ENCODE measurements at regions not wholly inside any gene's neighbourhood (a gene's known extent, or its start where the extent isn't known, plus 50 kb on each side); places are given as distances from the start of the nearest gene placed in this dataset.

- TF ChIP-seq CTCF (IDR thresholded peaks at IDR 0.05) = no peak
- no peak for TF ChIP-seq POLR2A (IDR thresholded peaks at IDR 0.05)
These were observed 141.7 kb downstream of the FAM76B start for GRCh38 chr11:95647871-95648270.

All from right lobe of liver (tissue), 4 donors.